ENCODE measurements at regions not wholly inside any gene's neighbourhood (a gene's known extent, or its start where the extent isn't known, plus 50 kb on each side); places are given as distances from the start of the nearest gene placed in this dataset.
A peak's percentile ranks its signal among the peaks of the same experiment; 100 is the strongest.

- peak; percentile 23 to 51 for DNase-seq
- WGBS, 5 donors, result 61 to 75% (median 68%) methylated on average over 7 of the region's 7 CpGs
- H3K4me3 ChIP-seq, result no peak overlapping the region
- no peaks in the 10 kb centered on the region for H3K4me1 ChIP-seq
- no peaks in the 10 kb centered on the region for H3K36me3 ChIP-seq
- H3K27ac ChIP-seq, result no peak overlapping the region
- TF ChIP-seq POLR2AphosphoS5 (IDR thresholded peaks at IDR 0.05), result no peak
- TF ChIP-seq, protein P1, sequence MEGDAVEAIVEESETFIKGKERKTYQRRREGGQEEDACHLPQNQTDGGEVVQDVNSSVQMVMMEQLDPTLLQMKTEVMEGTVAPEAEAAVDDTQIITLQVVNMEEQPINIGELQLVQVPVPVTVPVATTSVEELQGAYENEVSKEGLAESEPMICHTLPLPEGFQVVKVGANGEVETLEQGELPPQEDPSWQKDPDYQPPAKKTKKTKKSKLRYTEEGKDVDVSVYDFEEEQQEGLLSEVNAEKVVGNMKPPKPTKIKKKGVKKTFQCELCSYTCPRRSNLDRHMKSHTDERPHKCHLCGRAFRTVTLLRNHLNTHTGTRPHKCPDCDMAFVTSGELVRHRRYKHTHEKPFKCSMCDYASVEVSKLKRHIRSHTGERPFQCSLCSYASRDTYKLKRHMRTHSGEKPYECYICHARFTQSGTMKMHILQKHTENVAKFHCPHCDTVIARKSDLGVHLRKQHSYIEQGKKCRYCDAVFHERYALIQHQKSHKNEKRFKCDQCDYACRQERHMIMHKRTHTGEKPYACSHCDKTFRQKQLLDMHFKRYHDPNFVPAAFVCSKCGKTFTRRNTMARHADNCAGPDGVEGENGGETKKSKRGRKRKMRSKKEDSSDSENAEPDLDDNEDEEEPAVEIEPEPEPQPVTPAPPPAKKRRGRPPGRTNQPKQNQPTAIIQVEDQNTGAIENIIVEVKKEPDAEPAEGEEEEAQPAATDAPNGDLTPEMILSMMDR (IDR thresholded peaks at IDR 0.05), result no peak
- no peak for TF ChIP-seq EP300 (IDR thresholded peaks at IDR 0.05)
- TF ChIP-seq POLR2A (IDR thresholded peaks at IDR 0.05), result no peak
- intact Hi-C loops (cut with DNase I; ENCODE audit: low total_unique reads), result no loop called here
- peaks cover 0 to 5% (median 0%) of the 10 kb centered on the region in 4 donors for H3K9me3 ChIP-seq
- no peaks in the 10 kb centered on the region for H3K27me3 ChIP-seq
Measured at GRCh38 chr5:113663879-113664541, 150.5 kb downstream of the YTHDC2 start.

- TF ChIP-seq POLR2A (IDR thresholded peaks at IDR 0.05), result no peak
- TF ChIP-seq, protein P1 (IDR thresholded peaks at IDR 0.05), result no peak
- TF ChIP-seq POLR2AphosphoS5 (IDR thresholded peaks at IDR 0.05), result no peak
- TF ChIP-seq EP300 (IDR thresholded peaks at IDR 0.05), result no peak
- intact Hi-C loops (cut with DNase I; ENCODE audit: low total_unique reads), result no loop called here
- Histone ChIP-seq H3K4me3 (no peak overlapping the region), H3K4me1 (no peaks in the 10 kb centered on the region), H3K9me3 (no peaks in the 10 kb centered on the region), H3K36me3 (no peaks in the 10 kb centered on the region), H3K27ac (no peak overlapping the region), H3K27me3 (peaks cover 0 to 6% (median 0%) of the 10 kb centered on the region in 3 donors)
- no peak for DNase-seq
- 50 to 70% (median 52%) methylated on average over 3 of the region's 3 CpGs for WGBS, 5 donors
Measured at GRCh38 chr5:113673041-113673440, 159.5 kb downstream of the YTHDC2 start.

- 83 to 88% (median 84%) methylated on average over 3 of the region's 3 CpGs for WGBS, 5 donors
- no peak for DNase-seq
- H3K36me3 ChIP-seq, result no peaks in the 10 kb centered on the region
- intact Hi-C loops (cut with DNase I; ENCODE audit: low total_unique reads), result no loop called here
- no peaks in the 10 kb centered on the region for H3K9me3 ChIP-seq
- H3K4me1 ChIP-seq, result no peaks in the 10 kb centered on the region
- no peak for TF ChIP-seq EP300 (IDR thresholded peaks at IDR 0.05)
- TF ChIP-seq POLR2A (IDR thresholded peaks at IDR 0.05), result no peak
- TF ChIP-seq POLR2AphosphoS5 (IDR thresholded peaks at IDR 0.05), result no peak
- H3K27me3 ChIP-seq, result peaks cover 0 to 6% (median 0%) of the 10 kb centered on the region in 3 donors
- H3K4me3 ChIP-seq, result no peak overlapping the region
- H3K27ac ChIP-seq, result no peak overlapping the region
Measured at GRCh38 chr5:113675166-113675565, 161.7 kb downstream of the YTHDC2 start.

DNA sequence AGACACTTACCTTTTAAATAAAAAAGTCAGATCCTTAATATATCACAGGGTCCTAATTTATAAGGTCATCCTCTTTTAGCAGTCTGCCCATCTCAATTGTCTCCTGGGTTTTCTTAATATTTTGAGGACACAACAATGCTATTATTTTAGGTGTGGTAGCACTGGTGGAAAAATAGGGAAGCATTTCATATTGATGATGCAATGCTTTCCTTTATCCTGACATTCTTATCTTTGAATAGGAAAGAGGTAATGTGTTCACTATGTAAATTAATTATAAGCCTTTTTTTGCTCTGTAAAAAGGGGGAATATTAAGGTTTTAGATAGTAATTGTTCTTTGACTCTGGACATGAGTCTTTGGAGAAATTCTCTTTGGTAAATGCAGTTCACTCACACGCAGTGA, 164.7 kb downstream of the YTHDC2 start:
- no peak for DNase-seq
- Histone ChIP-seq H3K27ac (no peak overlapping the region), H3K4me3 (no peak overlapping the region), H3K9me3 (no peaks in the 10 kb centered on the region), H3K36me3 (no peaks in the 10 kb centered on the region), H3K4me1 (no peaks in the 10 kb centered on the region), H3K27me3 (peaks cover 0 to 6% (median 0%) of the 10 kb centered on the region in 3 donors)
- 13 to 30% (median 26%) methylated on average over 1 of the region's 1 CpG for WGBS, 5 donors
- TF ChIP-seq POLR2A (IDR thresholded peaks at IDR 0.05), result no peak
- TF ChIP-seq EP300 (IDR thresholded peaks at IDR 0.05), result no peak
- intact Hi-C loops (cut with DNase I; ENCODE audit: low total_unique reads), result no loop called here

DNA sequence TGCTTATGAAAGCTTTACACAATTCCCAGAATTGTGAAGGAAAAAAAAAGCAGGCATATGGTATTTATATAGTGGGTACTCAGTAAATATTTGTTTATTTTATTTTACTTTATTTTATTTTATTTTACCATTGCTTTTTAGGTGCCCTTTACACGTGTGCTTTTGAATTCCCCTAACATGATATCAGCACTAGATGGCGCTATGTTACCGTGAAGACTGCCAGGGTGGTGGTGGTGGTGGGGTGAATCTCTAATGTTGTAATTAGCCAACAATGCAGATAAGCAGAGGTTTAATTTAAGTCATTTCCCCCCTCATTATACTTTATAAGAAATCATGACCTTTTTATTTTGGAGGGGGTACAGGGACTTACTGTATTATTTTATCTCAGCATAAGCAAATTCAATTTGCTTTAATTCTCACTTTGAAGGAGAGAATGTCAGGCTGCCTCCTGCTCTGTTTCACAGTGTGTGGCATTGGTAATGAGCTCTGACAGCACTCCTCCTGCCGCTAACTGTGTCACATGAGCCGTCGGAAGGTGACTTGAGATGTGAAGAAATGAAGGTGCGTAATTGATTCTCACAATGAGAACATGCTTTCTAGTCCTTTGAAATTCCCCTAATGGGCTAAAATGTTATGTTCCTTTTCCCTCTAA, 165.6 kb downstream of the YTHDC2 start:
- intact Hi-C loops (cut with DNase I; ENCODE audit: low total_unique reads), result no loop called here
- TF ChIP-seq POLR2AphosphoS5 (IDR thresholded peaks at IDR 0.05) (no peak), EP300 (IDR thresholded peaks at IDR 0.05) (no peak), POLR2A (IDR thresholded peaks at IDR 0.05) (no peak)
- TF ChIP-seq, protein P1 (IDR thresholded peaks at IDR 0.05), result peak in 5 of 7 experiments; percentile 15 to 54 (median 39)
- Histone ChIP-seq H3K27me3 (peaks cover 0 to 6% (median 0%) of the 10 kb centered on the region in 3 donors), H3K4me1 (no peaks in the 10 kb centered on the region), H3K27ac (no peak overlapping the region), H3K4me3 (no peak overlapping the region), H3K36me3 (no peaks in the 10 kb centered on the region), H3K9me3 (no peaks in the 10 kb centered on the region)
- WGBS, 5 donors, result 27 to 34% (median 31%) methylated on average over 7 of the region's 7 CpGs
- peak in 1 of 2 donors; percentile 72 for DNase-seq
